GM23338 (cell line): ENCODE measurements at regions not wholly inside any gene's neighbourhood (a gene's known extent, or its start where the extent isn't known, plus 50 kb on each side); places are given as distances from the start of the nearest gene placed in this dataset.

Source experiments
- ATAC-seq: fragments of 200-7000 bp; cut with Tn5 transposase; 3 replicates; pipeline ENCODE4 v1.9.1; 2020
- DNase-seq: peaks from one replicate; pipeline ENCODE4 v3.0.0-alpha.2; 2015; ENCODE audit warnings: low spot score
- H2AFZ ChIP-seq: fragments of 200-600 bp; sonication (generic); 2 replicates; pipeline ENCODE4 v1.8.0; 2016; ENCODE audit warnings: antibody characterized with exemption, mild to moderate bottlenecking, moderate library complexity
- H3F3A ChIP-seq: fragments of 200-600 bp; sonication (generic); replicated peaks from 2 replicates; pipeline ENCODE4 v1.8.0; 2017; ENCODE audit warnings: antibody characterized with exemption, mixed run types, low read depth
- H3K27ac ChIP-seq: fragments of 200-600 bp; sonication (generic); 2 replicates; pipeline ENCODE4 v1.6.1; 2016; ENCODE audit warnings: low read depth
- H3K27me3 ChIP-seq: fragments of 200-600 bp; sonication (generic); 2 replicates; pipeline ENCODE4 v1.8.0; 2016; ENCODE audit warnings: mild to moderate bottlenecking, mixed run types, moderate library complexity; ENCODE audit not compliant: insufficient read depth
- H3K36me3 ChIP-seq: fragments of 200-600 bp; sonication (generic); 2 replicates; pipeline ENCODE4 v1.8.0; 2016; ENCODE audit warnings: mild to moderate bottlenecking; ENCODE audit not compliant: insufficient read depth
- H3K4me1 ChIP-seq: fragments of 200-600 bp; sonication (generic); 2 replicates; pipeline ENCODE4 v1.8.0; 2016; ENCODE audit warnings: mild to moderate bottlenecking, moderate library complexity; ENCODE audit not compliant: insufficient read depth
- H3K4me2 ChIP-seq: fragments of 200-600 bp; sonication (generic); 2 replicates; pipeline ENCODE4 v1.7.1; 2017; ENCODE audit warnings: mixed run types
- H3K4me3 ChIP-seq: fragments of 200-600 bp; sonication (generic); 2 replicates; pipeline ENCODE4 v1.6.1; 2016; ENCODE audit warnings: mixed run types
- H3K79me2 ChIP-seq: fragments of 200-600 bp; sonication (generic); replicated peaks from 2 replicates; pipeline ENCODE4 v1.8.0; 2017; ENCODE audit warnings: mild to moderate bottlenecking; ENCODE audit not compliant: insufficient read depth
- H3K9me2 ChIP-seq: fragments of 200-600 bp; sonication (generic); 2 replicates; pipeline ENCODE4 v1.8.0; 2017; ENCODE audit not compliant: insufficient read depth
- H4K20me1 ChIP-seq: fragments of 200-600 bp; sonication (generic); replicated peaks from 2 replicates; pipeline ENCODE4 v1.8.0; 2017; ENCODE audit warnings: mild to moderate bottlenecking; ENCODE audit not compliant: insufficient read depth
- H3K27ac Mint-ChIP-seq: 2 replicates; pipeline ENCODE4 v1.8.0; 2020; ENCODE audit warnings: inconsistent platforms, mild to moderate bottlenecking, moderate library complexity, mixed read lengths
- H3K27me3 Mint-ChIP-seq: 3 replicates; pipeline ENCODE4 v1.8.0; 2022; ENCODE audit warnings: low read depth, mild to moderate bottlenecking, moderate library complexity, mixed read lengths, inconsistent platforms; ENCODE audit not compliant: insufficient read depth, poor library complexity
- H3K36me3 Mint-ChIP-seq: 3 replicates; pipeline ENCODE4 v1.8.0; 2021; ENCODE audit warnings: low read depth, mild to moderate bottlenecking, inconsistent platforms, moderate library complexity, mixed read lengths
- H3K4me1 Mint-ChIP-seq: 3 replicates; pipeline ENCODE4 v1.8.0; 2020; ENCODE audit warnings: mild to moderate bottlenecking, inconsistent platforms, mixed read lengths
- H3K4me3 Mint-ChIP-seq: 3 replicates; pipeline ENCODE4 v1.8.0; 2021; ENCODE audit warnings: moderate library complexity, mild to moderate bottlenecking, inconsistent platforms, mixed read lengths
- H3K9me3 Mint-ChIP-seq: 3 replicates; pipeline ENCODE4 v1.8.0; 2020; ENCODE audit warnings: moderate library complexity, mild to moderate bottlenecking, inconsistent platforms, mixed read lengths
- CREB1 ChIP-seq: fragments of 250-450 bp; sonication (Bioruptor Pico); IDR thresholded peaks from 2 replicates; pipeline ENCODE4 v1.5.0; 2020; ENCODE audit warnings: low read depth, mild to moderate bottlenecking, moderate library complexity
- CTCF ChIP-seq, 2 experiments: fragments of 200-600 bp in 1 of 2; sonication (generic) in 1 of 2; conservative IDR thresholded peaks; 2 replicates each; pipeline versions ENCODE4 v1.5.1 to v1.6.1; 2016 to 2017; ENCODE audit warnings: antibody characterized with exemption in 2 of 2, low read depth in 2 of 2, mild to moderate bottlenecking in 2 of 2, moderate library complexity in 1 of 2
- ETS1 ChIP-seq: IDR thresholded peaks from 2 replicates; pipeline ENCODE4 v1.6.1; 2016; ENCODE audit warnings: antibody characterized with exemption
- EZH2 ChIP-seq: fragments of 200-600 bp; sonication (generic); IDR thresholded peaks from one replicate; pipeline ENCODE4 v1.8.0; 2017; ENCODE audit warnings: antibody characterized with exemption, mild to moderate bottlenecking, low read depth; ENCODE audit not compliant: unreplicated experiment
- EZH2phosphoT487 ChIP-seq: fragments of 200-600 bp; sonication (generic); IDR thresholded peaks from one replicate; pipeline ENCODE4 v1.8.1; 2018; ENCODE audit warnings: antibody characterized with exemption; ENCODE audit not compliant: unreplicated experiment
- JUNB ChIP-seq: IDR thresholded peaks from one replicate; pipeline ENCODE4 v1.6.1; 2016; ENCODE audit warnings: antibody characterized with exemption; ENCODE audit not compliant: unreplicated experiment
- NANOG ChIP-seq: IDR thresholded peaks from 2 replicates; pipeline ENCODE4 v1.6.1; 2016; ENCODE audit warnings: antibody characterized with exemption, borderline replicate concordance
- POLR2AphosphoS5 ChIP-seq: IDR thresholded peaks from 2 replicates; pipeline ENCODE4 v1.6.1; 2016; ENCODE audit warnings: antibody characterized with exemption, low read depth
- ZNF114 ChIP-seq: fragments of 250-450 bp; sonication (Bioruptor Pico); IDR thresholded peaks from 2 replicates; pipeline ENCODE4 v1.5.0; 2020; ENCODE audit warnings: mild to moderate bottlenecking, moderate library complexity
- ZNF331 ChIP-seq: fragments of 250-450 bp; sonication (Bioruptor Pico); IDR thresholded peaks from 2 replicates; pipeline ENCODE4 v1.5.0; 2020; ENCODE audit warnings: low read depth, mild to moderate bottlenecking, moderate library complexity

GRCh38 chr5:90134892-90135291 is 274.7 kb downstream of the CETN3 start (continued):
- TF ChIP-seq CTCF (conservative IDR thresholded peaks at IDR 0.05; ENCODE audit: low read depth in 2 of 2) (no peak), CREB1 (no peak), JUNB (no peak), ETS1 (no peak), EZH2phosphoT487 (no peak), POLR2AphosphoS5 (no peak)

- Histone ChIP-seq H3K27me3 (no peaks in the 10 kb centered on the region), H4K20me1 (no peaks in the 10 kb centered on the region), H2AFZ (no peak overlapping the region), H3K4me2 (no peak overlapping the region), H3K9me2 (0 out of 2 replicates have a peak, but pooled peaks cover 3% of the 10 kb centered on the region), H3K36me3 (no peaks in the 10 kb centered on the region), H3K79me2 (no peaks in the 10 kb centered on the region), H3F3A (no peaks in the 10 kb centered on the region), H3K27ac (no peak overlapping the region), H3K4me1 (peaks cover 7% of the 10 kb centered on the region), H3K4me3 (no peak overlapping the region)
- no peak for TF ChIP-seq EZH2
- no peak for TF ChIP-seq CTCF (conservative IDR thresholded peaks at IDR 0.05; ENCODE audit: low read depth in 2 of 2)
- no peak for TF ChIP-seq JUNB
- no peak for TF ChIP-seq ZNF114
- ATAC-seq (no peak), DNase-seq (no peak)
- Mint-ChIP-seq H3K4me3 (no peak overlapping the region), H3K36me3 (no peaks in the 10 kb centered on the region; the same call in 2 of the 3 replicates), H3K27me3 (peaks cover 5% of the 10 kb centered on the region), H3K9me3 (no peaks in the 10 kb centered on the region), H3K27ac (no peak overlapping the region), H3K4me1 (peaks cover 11% of the 10 kb centered on the region; the same call in 2 of the 3 replicates)
Observed at GRCh38 chr5:90134381-90134780, 275.2 kb downstream of the CETN3 start.

GRCh38 chr5:90133941-90134340 is 275.6 kb downstream of the CETN3 start:
- Mint-ChIP-seq H3K36me3 (no peaks in the 10 kb centered on the region), H3K27ac (no peak overlapping the region), H3K4me1 (peaks cover 11% of the 10 kb centered on the region; the same call in 2 of the 3 replicates), H3K4me3 (no peak overlapping the region), H3K27me3 (peaks cover 5% of the 10 kb centered on the region), H3K9me3 (no peaks in the 10 kb centered on the region)
- Histone ChIP-seq H4K20me1 (no peaks in the 10 kb centered on the region), H3F3A (no peaks in the 10 kb centered on the region), H3K36me3 (no peaks in the 10 kb centered on the region), H3K4me3 (no peak overlapping the region), H3K9me2 (0 out of 2 replicates have a peak, but pooled peaks cover 3% of the 10 kb centered on the region), H3K79me2 (no peaks in the 10 kb centered on the region), H3K27me3 (no peaks in the 10 kb centered on the region), H2AFZ (no peak overlapping the region), H3K27ac (no peak overlapping the region), H3K4me1 (peaks cover 7% of the 10 kb centered on the region), H3K4me2 (no peak overlapping the region)
- no peak for ATAC-seq
- no peak for DNase-seq
- TF ChIP-seq EZH2 = no peak
- TF ChIP-seq POLR2AphosphoS5 = no peak
- no peak for TF ChIP-seq ZNF331 (CRISPR knock-in tag)
- TF ChIP-seq EZH2phosphoT487 = no peak
- no peak for TF ChIP-seq NANOG
- no peak for TF ChIP-seq CREB1
- no peak for TF ChIP-seq JUNB
